CD8-positive, alpha-beta memory T cell (primary cell): ENCODE measurements at regions not wholly inside any gene's neighbourhood (a gene's known extent, or its start where the extent isn't known, plus 50 kb on each side); places are given as distances from the start of the nearest gene placed in this dataset.

Source experiments
- CTCF ChIA-PET: fragments of 350-600 bp; sonication (Branson Sonifier 250); formaldehyde crosslinking; loops from one replicate; lab custom pipeline; 2021; ENCODE audit warnings: antibody characterized with exemption; lab: Charles Lee
- POLR2A ChIA-PET: fragments of 350-600 bp; sonication (Branson Sonifier 250); formaldehyde crosslinking; loops from one replicate; lab custom pipeline; 2021; ENCODE audit warnings: antibody characterized with exemption; lab: Charles Lee
- DNase-seq, 5 donors: peaks; one replicate each; pipeline versions ENCODE4 v3.0.0 to v3.0.0-alpha.2; 2020 to 2022; ENCODE audit warnings: mixed read lengths in 1 of 5
- H3K27ac ChIP-seq: one replicate; pipeline ENCODE4 v1.7.0; 2013; ENCODE audit warnings: low read depth, mild to moderate bottlenecking, low read length, moderate library complexity
- H3K27me3 ChIP-seq: 2 replicates; pipeline ENCODE4 v1.7.0; 2013; ENCODE audit warnings: low read length, mild to moderate bottlenecking; ENCODE audit not compliant: insufficient read depth, poor library complexity, severe bottlenecking
- H3K36me3 ChIP-seq: 2 replicates; pipeline ENCODE4 v1.7.0; 2013; ENCODE audit warnings: mild to moderate bottlenecking, low read length, moderate library complexity; ENCODE audit not compliant: insufficient read depth
- H3K4me1 ChIP-seq: 2 replicates; pipeline ENCODE4 v1.7.0; 2013; ENCODE audit warnings: mild to moderate bottlenecking, low read length, moderate library complexity; ENCODE audit not compliant: insufficient read depth
- H3K4me3 ChIP-seq: 2 replicates; pipeline ENCODE4 v1.7.0; 2013; ENCODE audit warnings: mild to moderate bottlenecking, low read length
- H3K9me3 ChIP-seq: 2 replicates; pipeline ENCODE4 v1.7.0; 2013; ENCODE audit warnings: mild to moderate bottlenecking, low read length
- H3K27ac Mint-ChIP-seq, 8 donors: one replicate each; pipeline ENCODE4 v1.8.0; 2020 to 2021; ENCODE audit warnings: mixed read lengths in 8 of 8, mild to moderate bottlenecking in 6 of 8, inconsistent platforms in 3 of 8, moderate library complexity in 3 of 8
- H3K27me3 Mint-ChIP-seq, 2 donors: one replicate each; pipeline ENCODE4 v1.8.0; 2020 to 2021; ENCODE audit warnings: mixed read lengths in 2 of 2, mild to moderate bottlenecking in 1 of 2, moderate library complexity in 1 of 2
- H3K36me3 Mint-ChIP-seq, 3 donors: one replicate each; pipeline ENCODE4 v1.8.0; 2020 to 2021; ENCODE audit warnings: mixed read lengths in 3 of 3, inconsistent platforms in 1 of 3, mild to moderate bottlenecking in 1 of 3
- H3K4me1 Mint-ChIP-seq, 3 donors: one replicate each; pipeline ENCODE4 v1.8.0; 2020 to 2021; ENCODE audit warnings: mixed read lengths in 3 of 3, inconsistent platforms in 1 of 3, mild to moderate bottlenecking in 1 of 3
- H3K4me3 Mint-ChIP-seq, 7 donors: one replicate each; pipeline ENCODE4 v1.8.0; 2020 to 2021; ENCODE audit warnings: mixed read lengths in 7 of 7, mild to moderate bottlenecking in 6 of 7, moderate library complexity in 4 of 7, inconsistent platforms in 2 of 7
- H3K9me3 Mint-ChIP-seq, 5 donors: one replicate each; pipeline ENCODE4 v1.8.0; 2020 to 2022; ENCODE audit warnings: mixed read lengths in 5 of 5, mild to moderate bottlenecking in 3 of 5, moderate library complexity in 2 of 5, inconsistent platforms in 1 of 5

GRCh38 chr16:52386694-52387093, 160.2 kb downstream of the TOX3 start:
- H3K27me3 Mint-ChIP-seq, result peaks cover 0 to 5% of the 10 kb centered on the region in 2 donors
- H3K4me1 Mint-ChIP-seq, result no peaks in the 10 kb centered on the region
- H3K4me1 ChIP-seq, result no peaks in the 10 kb centered on the region
- ChIA-PET POLR2A (no interaction called here), CTCF (no interaction called here)
- H3K4me3 ChIP-seq, result no peak overlapping the region
- no peaks in the 10 kb centered on the region for H3K36me3 ChIP-seq
- DNase-seq, result no peak
- H3K27ac Mint-ChIP-seq, result no peak overlapping the region
- H3K4me3 Mint-ChIP-seq, result no peak overlapping the region
- H3K36me3 Mint-ChIP-seq, result no peaks in the 10 kb centered on the region
- no peak overlapping the region for H3K27ac ChIP-seq
- H3K9me3 ChIP-seq, result no peaks in the 10 kb centered on the region
- no peaks in the 10 kb centered on the region for H3K27me3 ChIP-seq
- H3K9me3 Mint-ChIP-seq, result peaks cover 0 to 9% (median 8%) of the 10 kb centered on the region in 5 donors

GRCh38 chr16:52384378-52384777, 162.6 kb downstream of the TOX3 start:
- peaks cover 2 to 10% (median 8%) of the 10 kb centered on the region in 5 donors for H3K9me3 Mint-ChIP-seq
- DNase-seq, result no peak
- H3K4me3 Mint-ChIP-seq, result no peak overlapping the region
- no peaks in the 10 kb centered on the region for H3K4me1 Mint-ChIP-seq
- H3K27me3 Mint-ChIP-seq, result peaks cover 0 to 5% of the 10 kb centered on the region in 2 donors
- H3K36me3 Mint-ChIP-seq, result no peaks in the 10 kb centered on the region
- H3K27me3 ChIP-seq, result no peaks in the 10 kb centered on the region
- H3K4me1 ChIP-seq, result no peaks in the 10 kb centered on the region
- no peak overlapping the region for H3K4me3 ChIP-seq
- no peak overlapping the region for H3K27ac ChIP-seq
- H3K27ac Mint-ChIP-seq, result no peak overlapping the region
- H3K36me3 ChIP-seq, result no peaks in the 10 kb centered on the region
- ChIA-PET CTCF (no interaction called here), POLR2A (no interaction called here)
- H3K9me3 ChIP-seq, result no peaks in the 10 kb centered on the region

GRCh38 chr16:52383640-52384292, 163.2 kb downstream of the TOX3 start:
- H3K27ac Mint-ChIP-seq, result no peak overlapping the region
- peaks cover 4 to 16% (median 8%) of the 10 kb centered on the region in 5 donors for H3K9me3 Mint-ChIP-seq
- ChIA-PET POLR2A (no interaction called here), CTCF (no interaction called here)
- H3K36me3 Mint-ChIP-seq, result no peaks in the 10 kb centered on the region
- no peak overlapping the region for H3K27ac ChIP-seq
- no peaks in the 10 kb centered on the region for H3K9me3 ChIP-seq
- no peaks in the 10 kb centered on the region for H3K4me1 ChIP-seq
- no peak overlapping the region for H3K4me3 Mint-ChIP-seq
- no peaks in the 10 kb centered on the region for H3K4me1 Mint-ChIP-seq
- H3K27me3 Mint-ChIP-seq, result peaks cover 0 to 5% of the 10 kb centered on the region in 2 donors
- H3K36me3 ChIP-seq, result no peaks in the 10 kb centered on the region
- no peak overlapping the region for H3K4me3 ChIP-seq
- no peaks in the 10 kb centered on the region for H3K27me3 ChIP-seq
- no peak for DNase-seq

GRCh38 chr16:52383119-52383518, 163.8 kb downstream of the TOX3 start:
- Histone ChIP-seq H3K27me3 (no peaks in the 10 kb centered on the region), H3K4me3 (no peak overlapping the region), H3K36me3 (no peaks in the 10 kb centered on the region), H3K4me1 (no peaks in the 10 kb centered on the region), H3K9me3 (no peaks in the 10 kb centered on the region), H3K27ac (no peak overlapping the region)
- ChIA-PET POLR2A (no interaction called here), CTCF (no interaction called here)
- no peaks in the 10 kb centered on the region for H3K4me1 Mint-ChIP-seq
- no peak for DNase-seq
- H3K27ac Mint-ChIP-seq, result no peak overlapping the region
- H3K4me3 Mint-ChIP-seq, result no peak overlapping the region
- no peaks in the 10 kb centered on the region for H3K36me3 Mint-ChIP-seq
- peaks cover 0 to 5% of the 10 kb centered on the region in 2 donors for H3K27me3 Mint-ChIP-seq
- peaks cover 2 to 16% (median 8%) of the 10 kb centered on the region in 5 donors for H3K9me3 Mint-ChIP-seq

- Mint-ChIP-seq H3K27ac (no peak overlapping the region), H3K27me3 (peaks cover 0 to 2% of the 10 kb centered on the region in 2 donors), H3K9me3 (peaks cover 2 to 24% (median 9%) of the 10 kb centered on the region in 5 donors), H3K4me3 (no peak overlapping the region), H3K4me1 (no peaks in the 10 kb centered on the region), H3K36me3 (no peaks in the 10 kb centered on the region)
- POLR2A ChIA-PET, result no interaction called here
- H3K9me3 ChIP-seq, result no peaks in the 10 kb centered on the region
- no peak for DNase-seq
- H3K4me3 ChIP-seq, result no peak overlapping the region
- no peaks in the 10 kb centered on the region for H3K4me1 ChIP-seq
- H3K36me3 ChIP-seq, result no peaks in the 10 kb centered on the region
- H3K27me3 ChIP-seq, result no peaks in the 10 kb centered on the region
- CTCF ChIA-PET, result no interaction called here
- H3K27ac ChIP-seq, result no peak overlapping the region
Observed at GRCh38 chr16:52379551-52379950, 167.4 kb downstream of the TOX3 start.

GRCh38 chr16:52376676-52377280, 170.2 kb downstream of the TOX3 start:
- CTCF ChIA-PET, result interaction anchor here (1.1 kb wide), 1 partner anchor 9 kb away, joined by 3 read pairs; no protein-coding TSS in a partner anchor

GRCh38 chr16:52372313-52372712, 174.6 kb downstream of the TOX3 start:
- no peaks in the 10 kb centered on the region for H3K27me3 ChIP-seq
- no peaks in the 10 kb centered on the region for H3K9me3 ChIP-seq
- ChIA-PET POLR2A (no interaction called here), CTCF (no interaction called here)
- no peak for DNase-seq
- H3K4me3 ChIP-seq, result no peak overlapping the region
- no peaks in the 10 kb centered on the region for H3K36me3 ChIP-seq
- no peaks in the 10 kb centered on the region for H3K27me3 Mint-ChIP-seq
- no peaks in the 10 kb centered on the region for H3K4me1 ChIP-seq
- no peak overlapping the region for H3K27ac ChIP-seq
- no peaks in the 10 kb centered on the region for H3K4me1 Mint-ChIP-seq
- H3K9me3 Mint-ChIP-seq, result peaks cover 2 to 16% (median 3%) of the 10 kb centered on the region in 5 donors
- H3K4me3 Mint-ChIP-seq, result no peak overlapping the region
- no peaks in the 10 kb centered on the region for H3K36me3 Mint-ChIP-seq
- H3K27ac Mint-ChIP-seq, result no peak overlapping the region

More at GRCh38 chr16:52376676-52377280, 170.2 kb downstream of the TOX3 start:
- POLR2A ChIA-PET, result no interaction called here
- Mint-ChIP-seq H3K4me1 (no peaks in the 10 kb centered on the region), H3K27me3 (no peaks in the 10 kb centered on the region), H3K4me3 (no peak overlapping the region), H3K27ac (no peak overlapping the region), H3K36me3 (no peaks in the 10 kb centered on the region), H3K9me3 (peaks cover under 1 to 26% (median 5%) of the 10 kb centered on the region in 5 donors)
- DNase-seq, result no peak
- H3K4me3 ChIP-seq, result no peak overlapping the region
- no peaks in the 10 kb centered on the region for H3K36me3 ChIP-seq
- no peaks in the 10 kb centered on the region for H3K9me3 ChIP-seq
- H3K27me3 ChIP-seq, result no peaks in the 10 kb centered on the region
- no peaks in the 10 kb centered on the region for H3K4me1 ChIP-seq
- H3K27ac ChIP-seq, result no peak overlapping the region

- H3K27ac Mint-ChIP-seq, result no peak overlapping the region
- CTCF ChIA-PET, result no interaction called here
- POLR2A ChIA-PET, result no interaction called here
Observed at GRCh38 chr16:52368859-52369258, 178.1 kb downstream of the TOX3 start.

More at GRCh38 chr16:52368859-52369258, 178.1 kb downstream of the TOX3 start:
- no peaks in the 10 kb centered on the region for H3K27me3 ChIP-seq
- Mint-ChIP-seq H3K4me3 (no peak overlapping the region), H3K27me3 (no peaks in the 10 kb centered on the region), H3K36me3 (no peaks in the 10 kb centered on the region), H3K9me3 (peaks cover 2 to 16% (median 4%) of the 10 kb centered on the region in 5 donors), H3K4me1 (no peaks in the 10 kb centered on the region)
- no peaks in the 10 kb centered on the region for H3K9me3 ChIP-seq
- no peak overlapping the region for H3K27ac ChIP-seq
- DNase-seq, result no peak
- H3K4me1 ChIP-seq, result no peaks in the 10 kb centered on the region
- no peaks in the 10 kb centered on the region for H3K36me3 ChIP-seq
- H3K4me3 ChIP-seq, result no peak overlapping the region
